SK-N-MC (cell line): ENCODE measurements at regions not wholly inside any gene's neighbourhood (a gene's known extent, or its start where the extent isn't known, plus 50 kb on each side); places are given as distances from the start of the nearest gene placed in this dataset.
"Not testable (repeated sequence)": the region's sequence is repeated elsewhere in the genome, so short reads cannot be mapped to it uniquely, and the experiment has no call there.

Experiments used
- DNase-seq: peaks from one replicate; pipeline ENCODE4 v3.0.0-alpha.2; 2011; ENCODE audit warnings: low read depth, low spot score
- H3K27ac ChIP-seq: fragments of 200-600 bp; sonication (generic); 2 replicates; pipeline ENCODE4 v1.5.1; 2016; ENCODE audit warnings: mixed run types
- H3K36me3 ChIP-seq: fragments of 200-600 bp; sonication (generic); 2 replicates; pipeline ENCODE4 v1.6.1; 2017; ENCODE audit warnings: antibody characterized with exemption, low read length, mixed read lengths; ENCODE audit not compliant: insufficient read depth
- H3K4me3 ChIP-seq: fragments of 200-600 bp; sonication (generic); 2 replicates; pipeline ENCODE4 v1.5.1; 2016
- H3K9ac ChIP-seq: fragments of 200-600 bp; sonication (generic); 2 replicates; pipeline ENCODE4 v1.8.0; 2017; ENCODE audit warnings: mixed run types, mixed read lengths; ENCODE audit not compliant: insufficient read length
- H3K9me3 ChIP-seq: fragments of 200-600 bp; sonication (generic); 2 replicates; pipeline ENCODE4 v1.6.1; 2017; ENCODE audit warnings: low read depth, mild to moderate bottlenecking, antibody characterized with exemption, low read length, moderate library complexity, mixed read lengths
- EZH2 ChIP-seq: fragments of 200-600 bp; sonication (generic); IDR thresholded peaks from one replicate; pipeline ENCODE4 v1.6.1; 2017; ENCODE audit warnings: antibody characterized with exemption
- FOXP2 ChIP-seq: optimal IDR thresholded peaks from 2 replicates; pipeline ENCODE3; 2011; ENCODE audit warnings: mild to moderate bottlenecking, moderate library complexity; ENCODE audit not compliant: insufficient read depth; ENCODE audit errors: extremely low read length, control extremely low read depth
- POLR2AphosphoS5 ChIP-seq: IDR thresholded peaks from 2 replicates; pipeline ENCODE4 v1.6.1; 2012; ENCODE audit warnings: mild to moderate bottlenecking, low read depth, low read length, borderline replicate concordance

GRCh38 chr4:9611101-9611500, 166.9 kb downstream of the DEFB131A start:
- Histone ChIP-seq H3K27ac (no peak overlapping the region), H3K4me3 (no peak overlapping the region), H3K9ac (no peak overlapping the region), H3K36me3 (no peaks in the 10 kb centered on the region), H3K9me3 (no peaks in the 10 kb centered on the region)
- DNase-seq = no peak
- TF ChIP-seq FOXP2 (no peak), EZH2 (no peak), POLR2AphosphoS5 (no peak)

DNA sequence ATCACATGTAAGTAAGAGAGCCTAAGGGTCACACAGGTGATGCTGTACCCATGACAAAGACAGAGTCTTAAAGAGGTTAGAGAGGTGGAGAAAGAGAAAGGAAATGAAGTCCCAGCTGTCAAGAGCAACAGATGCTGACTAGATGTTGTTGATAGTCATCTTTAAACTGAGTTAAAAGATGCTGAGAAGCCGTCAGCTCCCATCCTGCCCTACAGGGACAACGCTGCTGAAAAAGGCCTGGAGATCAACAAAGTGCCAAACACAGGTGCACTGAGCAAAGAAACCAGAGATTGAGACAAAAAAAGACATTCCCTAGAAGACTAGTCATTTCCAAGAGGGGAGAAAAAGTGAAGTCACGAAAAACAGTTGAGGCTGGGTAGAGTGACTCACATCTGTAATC, 145.0 kb upstream of the DRD5 start:
- DNase-seq, H3K36me3 ChIP-seq, H3K9ac ChIP-seq, H3K27ac ChIP-seq, H3K9me3 ChIP-seq, H3K4me3 ChIP-seq: not testable (repeated sequence)

DNA sequence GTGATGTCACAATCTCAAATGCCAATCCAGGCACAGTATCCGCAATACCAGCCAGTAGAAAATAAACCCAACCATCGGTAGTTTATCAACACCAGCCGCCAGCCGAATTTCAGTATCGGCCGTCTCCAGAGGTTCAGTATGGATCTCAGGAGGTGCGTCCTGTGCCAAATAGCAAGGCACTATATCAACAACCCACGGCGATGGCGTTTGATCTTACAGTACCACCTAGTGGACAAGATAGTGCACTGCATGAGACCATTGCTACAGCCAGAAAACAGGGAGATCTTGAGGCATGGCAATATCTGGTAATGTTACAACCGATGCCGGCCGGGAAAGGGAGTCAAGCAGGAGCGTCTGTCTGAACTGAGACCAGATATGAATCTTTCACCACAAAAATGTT, 121.8 kb upstream of the DRD5 start:
- H3K4me3 ChIP-seq, DNase-seq, H3K27ac ChIP-seq, H3K9ac ChIP-seq, H3K36me3 ChIP-seq, H3K9me3 ChIP-seq: not testable (repeated sequence)

GRCh38 chr4:9660955-9661354, 120.5 kb upstream of the DRD5 start:
- H3K27ac ChIP-seq, H3K4me3 ChIP-seq, H3K9ac ChIP-seq, DNase-seq, H3K9me3 ChIP-seq, H3K36me3 ChIP-seq: not testable (repeated sequence)

DNA sequence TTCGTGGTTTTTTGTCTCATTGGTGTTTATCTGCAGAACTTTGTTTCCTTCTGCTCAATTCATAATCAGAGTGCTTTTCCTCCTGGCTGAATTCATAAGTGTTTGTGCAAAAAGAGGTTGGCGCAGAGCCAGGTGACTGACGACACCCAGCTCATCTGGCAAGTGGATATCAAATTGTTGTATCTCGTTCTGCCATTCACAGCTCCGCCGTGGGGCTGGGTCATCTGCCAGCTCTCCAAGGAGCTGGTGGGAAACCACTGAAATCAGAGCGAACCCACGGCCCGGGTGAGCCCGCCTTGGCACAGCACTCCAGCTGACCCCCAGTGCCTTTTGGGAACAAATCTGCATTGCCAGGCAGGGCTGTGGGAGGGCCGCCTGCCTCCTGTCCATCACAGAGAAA, 110.7 kb upstream of the DRD5 start:
- not testable (repeated sequence) for H3K9me3 ChIP-seq, H3K27ac ChIP-seq, H3K9ac ChIP-seq, H3K36me3 ChIP-seq, H3K4me3 ChIP-seq, DNase-seq

- DNase-seq, H3K36me3 ChIP-seq, H3K9me3 ChIP-seq, H3K9ac ChIP-seq, H3K4me3 ChIP-seq, H3K27ac ChIP-seq: not testable (repeated sequence)
Measured at GRCh38 chr4:9677357-9677756, 104.1 kb upstream of the DRD5 start.

- TF ChIP-seq FOXP2 (no peak), POLR2AphosphoS5 (no peak), EZH2 (no peak)
- no peak for DNase-seq
- Histone ChIP-seq H3K9ac (no peak overlapping the region), H3K9me3 (no peaks in the 10 kb centered on the region), H3K36me3 (no peaks in the 10 kb centered on the region), H3K4me3 (no peak overlapping the region), H3K27ac (no peak overlapping the region)
Measured at GRCh38 chr4:9679704-9680478, 101.5 kb upstream of the DRD5 start.

- H3K9me3 ChIP-seq, H3K9ac ChIP-seq, H3K4me3 ChIP-seq, H3K36me3 ChIP-seq, DNase-seq, H3K27ac ChIP-seq: not testable (repeated sequence)
Measured at GRCh38 chr4:9683174-9683573, 98.3 kb upstream of the DRD5 start.

DNA sequence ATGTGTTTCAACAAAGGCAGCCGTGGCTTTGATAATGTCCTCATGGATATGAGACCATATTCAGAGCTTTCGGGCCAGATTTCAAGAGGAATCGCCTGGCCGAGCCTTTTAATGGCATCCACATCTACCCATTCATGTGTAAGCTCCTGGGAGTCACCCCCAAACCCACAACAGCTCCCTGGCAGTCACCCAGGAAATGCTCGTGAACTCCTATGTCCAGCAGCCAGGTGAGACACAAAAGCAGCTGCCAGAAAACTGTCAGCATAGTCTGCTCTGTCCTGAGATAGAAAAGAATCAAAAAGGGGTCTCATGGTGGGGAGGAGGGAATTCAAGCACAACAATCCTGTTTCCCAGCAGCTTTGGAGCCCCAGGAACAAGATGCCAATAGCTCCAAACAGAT, 96.4 kb upstream of the DRD5 start:
- H3K9ac ChIP-seq, DNase-seq, H3K36me3 ChIP-seq, H3K27ac ChIP-seq, H3K9me3 ChIP-seq, H3K4me3 ChIP-seq: not testable (repeated sequence)

GRCh38 chr4:9685692-9686091, 95.7 kb upstream of the DRD5 start:
- H3K36me3 ChIP-seq = no peaks in the 10 kb centered on the region
- H3K9me3 ChIP-seq = no peaks in the 10 kb centered on the region
- TF ChIP-seq EZH2 (no peak), POLR2AphosphoS5 (no peak), FOXP2 (no peak)
- no peak overlapping the region for H3K9ac ChIP-seq
- H3K4me3 ChIP-seq = no peak overlapping the region
- H3K27ac ChIP-seq = no peak overlapping the region
- no peak for DNase-seq

GRCh38 chr4:9690636-9691237, 90.7 kb upstream of the DRD5 start:
- DNase-seq, H3K36me3 ChIP-seq, H3K9ac ChIP-seq, H3K9me3 ChIP-seq, H3K27ac ChIP-seq, H3K4me3 ChIP-seq: not testable (repeated sequence)
